Activated CD8-positive, alpha-beta T cell treated with anti-CD3 and anti-CD28 coated beads, Interleukin-2, amount 10 ng/mL, durations not matched to agents 7 days and 5 days (primary cell): ENCODE measurements at regions not wholly inside any gene's neighbourhood (a gene's known extent, or its start where the extent isn't known, plus 50 kb on each side); places are given as distances from the start of the nearest gene placed in this dataset.

Experiments used
- ATAC-seq: fragments of 150-1000 bp; cut with Tn5 transposase; one replicate; pipeline ENCODE4 v1.10.0; 2021; ENCODE audit warnings: moderate library complexity
- CTCF ChIA-PET: fragments of 350-600 bp; sonication (Branson Sonifier 250); formaldehyde crosslinking; loops from one replicate; lab custom pipeline; 2021; ENCODE audit warnings: antibody characterized with exemption; lab: Charles Lee
- POLR2A ChIA-PET: fragments of 350-600 bp; sonication (Branson Sonifier 250); formaldehyde crosslinking; loops from one replicate; lab custom pipeline; 2021; ENCODE audit warnings: antibody characterized with exemption; lab: Charles Lee
- DNase-seq: peaks from one replicate; pipeline ENCODE4 v3.0.0-alpha.2; 2020
- H3K27ac Mint-ChIP-seq: one replicate; pipeline ENCODE4 v1.8.0; 2021; ENCODE audit warnings: mild to moderate bottlenecking, mixed read lengths
- H3K27me3 Mint-ChIP-seq: one replicate; pipeline ENCODE4 v1.8.0; 2021; ENCODE audit warnings: low read depth, mixed read lengths
- H3K36me3 Mint-ChIP-seq: one replicate; pipeline ENCODE4 v1.8.0; 2021; ENCODE audit warnings: low read depth, mixed read lengths
- H3K4me1 Mint-ChIP-seq: one replicate; pipeline ENCODE4 v1.8.0; 2021; ENCODE audit warnings: low read depth, mixed read lengths
- H3K4me3 Mint-ChIP-seq: one replicate; pipeline ENCODE4 v1.8.0; 2021; ENCODE audit warnings: mild to moderate bottlenecking, mixed read lengths
- H3K9me3 Mint-ChIP-seq: one replicate; pipeline ENCODE4 v1.8.0; 2022; ENCODE audit warnings: mixed read lengths; ENCODE audit not compliant: insufficient read depth

- CTCF ChIA-PET: no interaction called here
- no peak overlapping the region for H3K4me3 Mint-ChIP-seq
Measured at GRCh38 chr5:68720884-68721610, 372.8 kb upstream of the SLC30A5 start.

GRCh38 chr5:68722357-68722756 is 371.5 kb upstream of the SLC30A5 start:
- Mint-ChIP-seq H3K36me3 (no peaks in the 10 kb centered on the region), H3K4me3 (no peak overlapping the region), H3K27me3 (peaks cover 2% of the 10 kb centered on the region), H3K4me1 (peaks cover 12% of the 10 kb centered on the region), H3K27ac (no peak overlapping the region), H3K9me3 (no peaks in the 10 kb centered on the region)
- POLR2A ChIA-PET: no interaction called here
- CTCF ChIA-PET: interaction anchor here (1.0 kb wide), 1 partner anchor 434 kb away, joined by 3 read pairs; no protein-coding TSS in a partner anchor
- DNase-seq (no peak), ATAC-seq (no peak)

More at GRCh38 chr5:68720884-68721610, 372.8 kb upstream of the SLC30A5 start:
- H3K9me3 Mint-ChIP-seq: no peaks in the 10 kb centered on the region
- H3K27me3 Mint-ChIP-seq: peaks cover 2% of the 10 kb centered on the region
- H3K27ac Mint-ChIP-seq: no peak overlapping the region
- POLR2A ChIA-PET: no interaction called here
- DNase-seq (no peak), ATAC-seq (no peak)
- peaks cover 6% of the 10 kb centered on the region for H3K4me1 Mint-ChIP-seq
- H3K36me3 Mint-ChIP-seq: no peaks in the 10 kb centered on the region

- ATAC-seq (no peak), DNase-seq (no peak)
- Mint-ChIP-seq H3K27ac (no peak overlapping the region), H3K4me1 (peaks cover 9% of the 10 kb centered on the region), H3K4me3 (no peak overlapping the region), H3K27me3 (no peaks in the 10 kb centered on the region), H3K36me3 (no peaks in the 10 kb centered on the region), H3K9me3 (no peaks in the 10 kb centered on the region)
- ChIA-PET CTCF (interaction anchor here (0.6 to 1.0 kb wide), 2 partner anchors 15 to 25 kb away, joined by 3 to 4 read pairs; no protein-coding TSS in a partner anchor), POLR2A (no interaction called here)
Measured at GRCh38 chr5:68725905-68726683, 367.7 kb upstream of the SLC30A5 start.

- CTCF ChIA-PET: no interaction called here
- Mint-ChIP-seq H3K27me3 (no peaks in the 10 kb centered on the region), H3K27ac (no peak overlapping the region), H3K9me3 (no peaks in the 10 kb centered on the region), H3K4me1 (peaks cover 9% of the 10 kb centered on the region), H3K4me3 (no peak overlapping the region), H3K36me3 (no peaks in the 10 kb centered on the region)
- no peak for DNase-seq
- ATAC-seq: no peak
- POLR2A ChIA-PET: no interaction called here
Measured at GRCh38 chr5:68727931-68728330, 365.9 kb upstream of the SLC30A5 start.

GRCh38 chr5:68729678-68730077 is 364.1 kb upstream of the SLC30A5 start:
- Mint-ChIP-seq H3K27ac (no peak overlapping the region), H3K9me3 (no peaks in the 10 kb centered on the region), H3K36me3 (no peaks in the 10 kb centered on the region), H3K27me3 (no peaks in the 10 kb centered on the region), H3K4me1 (peaks cover 9% of the 10 kb centered on the region), H3K4me3 (no peak overlapping the region)
- CTCF ChIA-PET: no interaction called here
- ATAC-seq: no peak
- no peak for DNase-seq
- POLR2A ChIA-PET: no interaction called here

DNA sequence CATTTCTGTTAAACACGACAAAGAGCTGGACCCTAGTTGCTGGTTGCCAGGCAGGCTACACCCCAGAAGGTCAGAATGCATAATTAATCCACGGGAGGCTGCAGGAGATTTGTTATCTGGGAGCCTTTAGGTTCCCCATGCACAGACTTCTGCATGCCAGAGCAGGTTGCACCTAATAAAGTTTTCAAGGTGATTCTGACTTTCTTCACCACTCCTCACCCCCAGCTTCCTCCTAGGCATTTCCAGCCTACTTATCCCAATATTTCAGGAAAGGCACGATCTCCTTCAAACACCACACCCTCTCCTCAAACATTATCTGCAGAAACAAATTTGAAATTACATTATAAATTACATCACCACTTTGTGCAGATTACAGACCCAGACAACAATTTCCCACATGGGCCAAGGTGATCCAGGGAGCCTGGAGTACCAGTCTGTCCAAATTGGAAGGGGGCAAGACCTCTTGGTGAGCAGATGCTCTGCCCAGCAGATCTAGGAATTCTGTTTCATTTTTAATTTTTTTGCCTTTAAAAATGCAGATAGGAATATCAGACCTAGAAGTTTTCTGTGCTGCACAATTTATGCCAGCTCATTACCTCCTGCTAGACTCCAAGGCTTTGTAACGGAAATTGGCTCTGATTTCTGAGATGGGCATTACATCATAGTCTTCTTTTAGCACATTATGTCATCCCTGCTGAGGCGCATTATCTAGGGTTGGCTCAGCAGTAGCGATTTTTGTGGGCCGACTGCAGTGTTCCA is 363.4 kb upstream of the SLC30A5 start:
- Mint-ChIP-seq H3K9me3 (no peaks in the 10 kb centered on the region), H3K27ac (no peak overlapping the region), H3K36me3 (no peaks in the 10 kb centered on the region), H3K4me1 (peaks cover 9% of the 10 kb centered on the region), H3K27me3 (no peaks in the 10 kb centered on the region), H3K4me3 (no peak overlapping the region)
- ATAC-seq: no peak
- ChIA-PET POLR2A (no interaction called here), CTCF (no interaction called here)
- no peak for DNase-seq

- no peak for DNase-seq
- no peak overlapping the region for H3K27ac Mint-ChIP-seq
- no peaks in the 10 kb centered on the region for H3K9me3 Mint-ChIP-seq
- no peaks in the 10 kb centered on the region for H3K36me3 Mint-ChIP-seq
- peaks cover 5% of the 10 kb centered on the region for H3K4me1 Mint-ChIP-seq
- no peaks in the 10 kb centered on the region for H3K27me3 Mint-ChIP-seq
- no peak overlapping the region for H3K4me3 Mint-ChIP-seq
- no peak for ATAC-seq
- ChIA-PET CTCF (no interaction called here), POLR2A (no interaction called here)
Measured at GRCh38 chr5:68730979-68731654, 362.7 kb upstream of the SLC30A5 start.

- no peak for ATAC-seq
- CTCF ChIA-PET: no interaction called here
Measured at GRCh38 chr5:68732251-68732650, 361.6 kb upstream of the SLC30A5 start.

GRCh38 chr5:68734781-68735180 is 359.0 kb upstream of the SLC30A5 start:
- H3K9me3 Mint-ChIP-seq: no peaks in the 10 kb centered on the region
- H3K4me3 Mint-ChIP-seq: no peak overlapping the region
- H3K27me3 Mint-ChIP-seq: no peaks in the 10 kb centered on the region
- no peak for ATAC-seq
- H3K36me3 Mint-ChIP-seq: no peaks in the 10 kb centered on the region
- no peak overlapping the region for H3K27ac Mint-ChIP-seq
- H3K4me1 Mint-ChIP-seq: peaks cover 5% of the 10 kb centered on the region
- DNase-seq: no peak
- ChIA-PET POLR2A (no interaction called here), CTCF (no interaction called here)

More at GRCh38 chr5:68732251-68732650, 361.6 kb upstream of the SLC30A5 start:
- no peak for DNase-seq
- Mint-ChIP-seq H3K27me3 (no peaks in the 10 kb centered on the region), H3K4me1 (no peaks in the 10 kb centered on the region), H3K36me3 (no peaks in the 10 kb centered on the region), H3K9me3 (no peaks in the 10 kb centered on the region), H3K4me3 (no peak overlapping the region), H3K27ac (no peak overlapping the region)
- POLR2A ChIA-PET: no interaction called here

- POLR2A ChIA-PET: no interaction called here
- Mint-ChIP-seq H3K4me3 (no peak overlapping the region), H3K27me3 (peaks cover 2% of the 10 kb centered on the region), H3K27ac (no peak overlapping the region), H3K9me3 (no peaks in the 10 kb centered on the region), H3K4me1 (peaks cover 13% of the 10 kb centered on the region), H3K36me3 (no peaks in the 10 kb centered on the region)
- no peak for ATAC-seq
- DNase-seq: no peak
- CTCF ChIA-PET: no interaction called here
Measured at GRCh38 chr5:68738236-68738635, 355.6 kb upstream of the SLC30A5 start.

DNA sequence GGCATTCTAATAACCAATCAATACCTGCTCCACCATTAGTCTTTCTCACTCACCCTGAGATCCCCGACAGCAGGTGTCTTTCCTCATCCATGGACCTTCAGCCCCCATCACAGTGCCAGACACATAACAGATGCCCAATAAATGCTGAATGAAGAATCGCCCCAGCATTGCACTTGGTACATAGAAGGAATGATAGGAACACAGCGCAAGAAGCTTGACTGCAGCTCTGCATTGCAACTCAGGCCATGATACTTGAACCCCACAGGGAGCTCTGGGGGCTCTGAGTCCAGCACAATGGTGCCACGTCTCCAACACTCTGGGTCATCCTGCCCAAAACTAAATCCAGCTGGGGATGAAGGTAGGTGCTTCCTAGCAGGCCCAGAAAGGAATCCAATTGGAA is 355.0 kb upstream of the SLC30A5 start:
- no peaks in the 10 kb centered on the region for H3K9me3 Mint-ChIP-seq
- H3K4me3 Mint-ChIP-seq: no peak overlapping the region
- CTCF ChIA-PET: interaction anchor here (0.9 kb wide), 1 partner anchor 452 kb away, joined by 3 read pairs; no protein-coding TSS in a partner anchor
- POLR2A ChIA-PET: no interaction called here
- ATAC-seq (no peak), DNase-seq (no peak)
- no peaks in the 10 kb centered on the region for H3K36me3 Mint-ChIP-seq
- H3K27me3 Mint-ChIP-seq: peaks cover 2% of the 10 kb centered on the region
- no peak overlapping the region for H3K27ac Mint-ChIP-seq
- H3K4me1 Mint-ChIP-seq: peaks cover 13% of the 10 kb centered on the region
